Keratinocyte (primary cell): ENCODE measurements at regions not wholly inside any gene's neighbourhood (a gene's known extent, or its start where the extent isn't known, plus 50 kb on each side); places are given as distances from the start of the nearest gene placed in this dataset.

ENCODE experiments used
- DNase-seq: peaks from one replicate; pipeline ENCODE4 v3.0.0-alpha.2; 2011; ENCODE audit warnings: low read depth, missing footprints, low spot score
- FAIRE-seq: peaks from 2 replicates; lab custom pipeline; 2011; peaks lifted over from hg19 to GRCh38; lab: Jason Lieb, UNC
- H2AFZ ChIP-seq: 2 replicates; pipeline ENCODE4 v1.6.0; 2012; ENCODE audit warnings: low read length, control low read depth, inconsistent platforms; ENCODE audit not compliant: control insufficient read depth
- H3K27ac ChIP-seq: 2 replicates; pipeline ENCODE4 v1.5.1; 2011; ENCODE audit warnings: low read length; ENCODE audit not compliant: control insufficient read depth, insufficient read depth
- H3K27me3 ChIP-seq: 3 replicates; pipeline ENCODE4 v1.6.0; 2011; ENCODE audit warnings: low read length; ENCODE audit not compliant: control insufficient read depth, insufficient read depth; ENCODE audit errors: extremely low read depth
- H3K36me3 ChIP-seq, 2 experiments: 2 replicates in 1 of 2; 3 replicates in 1 of 2; pipeline ENCODE4 v1.5.1; 2011; ENCODE audit warnings: low read length in 2 of 2, mild to moderate bottlenecking in 1 of 2; ENCODE audit not compliant: control insufficient read depth in 2 of 2, insufficient read depth in 2 of 2; ENCODE audit errors: extremely low read depth in 1 of 2
- H3K4me1 ChIP-seq: 3 replicates; pipeline ENCODE4 v1.5.1; 2011; ENCODE audit warnings: low read length; ENCODE audit not compliant: control insufficient read depth, insufficient read depth; ENCODE audit errors: extremely low read depth
- H3K4me2 ChIP-seq: 3 replicates; pipeline ENCODE4 v1.6.0; 2011; ENCODE audit warnings: low read depth, low read length; ENCODE audit not compliant: control insufficient read depth, insufficient read depth; ENCODE audit errors: extremely low read depth
- H3K4me3 ChIP-seq, 3 experiments: fragments of 200-600 bp in 1 of 3; sonication (generic) in 1 of 3; 2 replicates in 2 of 3; 3 replicates in 1 of 3; pipeline ENCODE4 v1.5.1; 2011 to 2016; ENCODE audit warnings: low read length in 3 of 3, mild to moderate bottlenecking in 3 of 3, control low read depth in 2 of 3, inconsistent platforms in 1 of 3, low read depth in 1 of 3, mixed read lengths in 1 of 3, mixed run types in 1 of 3, moderate library complexity in 1 of 3; ENCODE audit not compliant: control insufficient read depth in 2 of 3, insufficient read depth in 2 of 3; ENCODE audit errors: extremely low read depth in 1 of 3
- H3K79me2 ChIP-seq: 2 replicates; pipeline ENCODE4 v1.6.0; 2012; ENCODE audit warnings: low read length; ENCODE audit not compliant: control insufficient read depth, insufficient read depth
- H3K9ac ChIP-seq: 3 replicates; pipeline ENCODE4 v1.6.0; 2011; ENCODE audit warnings: low read length; ENCODE audit not compliant: control insufficient read depth, insufficient read depth; ENCODE audit errors: extremely low read depth
- H3K9me1 ChIP-seq: 3 replicates; pipeline ENCODE4 v1.6.0; 2011; ENCODE audit warnings: low read length; ENCODE audit not compliant: control insufficient read depth, insufficient read depth; ENCODE audit errors: extremely low read depth
- H3K9me3 ChIP-seq: 2 replicates; pipeline ENCODE4 v1.5.1; 2012; ENCODE audit warnings: low read depth, low read length; ENCODE audit not compliant: control insufficient read depth
- H4K20me1 ChIP-seq: 3 replicates; pipeline ENCODE4 v1.6.0; 2011; ENCODE audit warnings: low read length; ENCODE audit not compliant: control insufficient read depth, insufficient read depth; ENCODE audit errors: extremely low read depth
- CTCF ChIP-seq, 3 experiments: IDR thresholded peaks in 1 of 3; conservative IDR thresholded peaks in 1 of 3; optimal IDR thresholded peaks in 1 of 3; 2 replicates in 2 of 3; 3 replicates in 1 of 3; pipeline versions ENCODE3 to v1.5.1; 2011; ENCODE audit warnings: low read length in 3 of 3, mild to moderate bottlenecking in 3 of 3, moderate library complexity in 2 of 3, control low read depth in 1 of 3, inconsistent platforms in 1 of 3; ENCODE audit not compliant: insufficient read depth in 2 of 3; ENCODE audit errors: extremely low read depth in 1 of 3
- EZH2 ChIP-seq: IDR thresholded peaks from one replicate; pipeline ENCODE4 v1.6.1; 2012; ENCODE audit warnings: inconsistent platforms, mild to moderate bottlenecking, low read length, moderate library complexity
- dilution Hi-C: fragments of 300-500 bp; cut with MboI; formaldehyde crosslinking; loops from one replicate; pipeline ENCODE4 v1.7.0; 2020; ENCODE audit warnings: low sequenced_read_pairs; ENCODE audit not compliant: extremely low pct_ligation_motif_present

GRCh38 chr4:11179796-11180195, 248.9 kb downstream of the HS3ST1 start:
- Histone ChIP-seq H2AFZ (no peak overlapping the region), H3K9me1 (no peaks in the 10 kb centered on the region), H4K20me1 (no peaks in the 10 kb centered on the region), H3K79me2 (no peaks in the 10 kb centered on the region), H3K36me3 (no peaks in the 10 kb centered on the region), H3K9me3 (no peaks in the 10 kb centered on the region), H3K4me1 (no peaks in the 10 kb centered on the region), H3K27me3 (no peaks in the 10 kb centered on the region), H3K27ac (no peak overlapping the region), H3K9ac (no peak overlapping the region), H3K4me3 (no peak overlapping the region), H3K4me2 (no peak overlapping the region)
- no peak for DNase-seq
- TF ChIP-seq EZH2, result no peak
- TF ChIP-seq CTCF (optimal IDR thresholded peaks at IDR 0.05 in 1 of 3, IDR thresholded peaks at IDR 0.05 in 1 of 3, conservative IDR thresholded peaks at IDR 0.05 in 1 of 3; ENCODE audit: extremely low read depth in 1 of 3, insufficient read depth in 2 of 3, low read length in 3 of 3), result no peak
- dilution Hi-C loops, result no loop called here
- FAIRE-seq, result no peak

GRCh38 chr4:11178433-11178832, 250.3 kb downstream of the HS3ST1 start:
- TF ChIP-seq EZH2, result no peak
- TF ChIP-seq CTCF (optimal IDR thresholded peaks at IDR 0.05 in 1 of 3, IDR thresholded peaks at IDR 0.05 in 1 of 3, conservative IDR thresholded peaks at IDR 0.05 in 1 of 3; ENCODE audit: extremely low read depth in 1 of 3, insufficient read depth in 2 of 3, low read length in 3 of 3), result no peak
- no peaks in the 10 kb centered on the region for H3K79me2 ChIP-seq
- H4K20me1 ChIP-seq, result no peaks in the 10 kb centered on the region
- no peak overlapping the region for H3K4me3 ChIP-seq
- no peak overlapping the region for H3K4me2 ChIP-seq
- FAIRE-seq (no peak), DNase-seq (no peak)
- dilution Hi-C loops, result no loop called here
- no peaks in the 10 kb centered on the region for H3K4me1 ChIP-seq
- no peaks in the 10 kb centered on the region for H3K9me1 ChIP-seq
- no peaks in the 10 kb centered on the region for H3K27me3 ChIP-seq
- no peaks in the 10 kb centered on the region for H3K9me3 ChIP-seq
- H3K27ac ChIP-seq, result no peak overlapping the region
- H2AFZ ChIP-seq, result no peak overlapping the region
- H3K9ac ChIP-seq, result no peak overlapping the region
- H3K36me3 ChIP-seq, result no peaks in the 10 kb centered on the region
